NCI-H2196 treated with DMSO at 0.1 percent for 48 hours (cell line): ENCODE measurements at regions not wholly inside any gene's neighbourhood (a gene's known extent, or its start where the extent isn't known, plus 50 kb on each side); places are given as distances from the start of the nearest gene placed in this dataset.

Experiments
- DNase-seq: peaks from one replicate; lab custom pipeline; 2025; ENCODE audit not compliant: unreplicated experiment; lab: John Stamatoyannopoulos, UW

GRCh38 chr11:70697701-70698100 lies 299.4 kb downstream of the CTTN start:
- no peak for DNase-seq

- DNase-seq, result no peak
These were observed 300.5 kb downstream of the CTTN start for GRCh38 chr11:70698871-70699270.

GRCh38 chr11:70699294-70700221 lies 301.2 kb downstream of the CTTN start:
- no peak for DNase-seq

- no peak for DNase-seq
These were observed 302.1 kb downstream of the CTTN start for GRCh38 chr11:70700453-70700852.

GRCh38 chr11:70700871-70701270 lies 302.5 kb downstream of the CTTN start:
- no peak for DNase-seq

GRCh38 chr11:70702040-70702648 lies 303.8 kb downstream of the CTTN start:
- DNase-seq, result no peak

- DNase-seq, result peak; percentile 36
These were observed 305.1 kb downstream of the CTTN start for GRCh38 chr11:70703141-70704064.

- DNase-seq, result no peak
These were observed 306.8 kb downstream of the CTTN start for GRCh38 chr11:70705097-70705496.

GRCh38 chr11:70705930-70706329 lies 307.6 kb downstream of the CTTN start:
- DNase-seq, result no peak

- DNase-seq, result no peak
These were observed 309.5 kb downstream of the CTTN start for GRCh38 chr11:70707821-70708220.

- no peak for DNase-seq
These were observed 311.3 kb downstream of the CTTN start for GRCh38 chr11:70709596-70709995.

- DNase-seq, result no peak
These were observed 311.9 kb downstream of the CTTN start for GRCh38 chr11:70710192-70710591.

- no peak for DNase-seq
These were observed 312.3 kb downstream of the CTTN start for GRCh38 chr11:70710601-70711000.

- no peak for DNase-seq
These were observed 313.0 kb downstream of the CTTN start for GRCh38 chr11:70711095-70711910.

- DNase-seq, result no peak
These were observed 313.5 kb downstream of the CTTN start for GRCh38 chr11:70711911-70712185.

GRCh38 chr11:70712471-70712870 lies 314.1 kb downstream of the CTTN start:
- no peak for DNase-seq

- no peak for DNase-seq
These were observed 314.9 kb downstream of the CTTN start for GRCh38 chr11:70713086-70713835.

- peak; percentile 11 for DNase-seq
These were observed 315.8 kb downstream of the CTTN start for GRCh38 chr11:70713988-70714665.

- DNase-seq, result no peak
These were observed 317.0 kb downstream of the CTTN start for GRCh38 chr11:70715166-70715951.
